ENCODE measurements at regions not wholly inside any gene's neighbourhood (a gene's known extent, or its start where the extent isn't known, plus 50 kb on each side); places are given as distances from the start of the nearest gene placed in this dataset.
A peak's percentile ranks its signal among the peaks of the same experiment; 100 is the strongest.

DNA sequence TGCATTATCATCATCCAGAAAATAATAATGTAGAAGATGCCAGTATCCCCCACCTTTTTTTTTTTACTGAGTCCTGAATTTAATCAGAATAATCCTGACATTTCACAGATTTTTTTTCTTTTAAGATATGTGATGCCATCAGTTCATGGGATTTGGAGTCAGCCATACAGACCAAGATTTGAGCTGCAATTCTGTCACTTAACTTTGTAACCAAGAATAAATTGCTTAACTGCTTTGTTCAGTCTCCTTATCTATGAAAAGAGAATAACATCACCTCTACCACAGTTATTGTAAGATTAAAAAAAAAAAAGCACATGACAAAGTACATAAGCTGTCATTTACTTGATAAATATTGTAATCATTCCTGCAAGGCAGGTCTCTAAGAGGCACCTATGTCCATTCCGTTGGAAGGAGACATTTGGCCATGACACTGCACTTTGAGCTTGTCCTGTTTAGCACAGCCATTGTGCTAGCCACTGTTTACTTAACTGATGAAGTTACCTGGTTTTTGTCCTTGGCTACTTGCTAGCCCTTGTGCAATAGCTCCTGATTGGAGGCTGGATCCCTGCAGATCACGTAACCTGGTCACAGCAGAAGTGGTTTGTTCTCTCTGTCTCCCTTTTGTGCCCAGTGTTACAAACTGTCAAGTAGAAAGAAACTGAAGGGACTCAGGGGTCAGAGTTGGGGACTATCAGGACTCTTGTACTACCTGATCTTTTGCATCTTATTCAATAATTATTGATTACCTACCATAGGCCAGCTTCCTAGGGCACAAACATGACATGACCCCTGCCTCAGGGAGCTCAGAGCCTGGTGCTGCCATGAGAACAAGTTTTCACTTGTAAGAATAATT lies 306.0 kb downstream of the WDR72 start:
- no peak for DNase-seq (ENCODE audit: low read depth)
- TF ChIP-seq, protein P1, sequence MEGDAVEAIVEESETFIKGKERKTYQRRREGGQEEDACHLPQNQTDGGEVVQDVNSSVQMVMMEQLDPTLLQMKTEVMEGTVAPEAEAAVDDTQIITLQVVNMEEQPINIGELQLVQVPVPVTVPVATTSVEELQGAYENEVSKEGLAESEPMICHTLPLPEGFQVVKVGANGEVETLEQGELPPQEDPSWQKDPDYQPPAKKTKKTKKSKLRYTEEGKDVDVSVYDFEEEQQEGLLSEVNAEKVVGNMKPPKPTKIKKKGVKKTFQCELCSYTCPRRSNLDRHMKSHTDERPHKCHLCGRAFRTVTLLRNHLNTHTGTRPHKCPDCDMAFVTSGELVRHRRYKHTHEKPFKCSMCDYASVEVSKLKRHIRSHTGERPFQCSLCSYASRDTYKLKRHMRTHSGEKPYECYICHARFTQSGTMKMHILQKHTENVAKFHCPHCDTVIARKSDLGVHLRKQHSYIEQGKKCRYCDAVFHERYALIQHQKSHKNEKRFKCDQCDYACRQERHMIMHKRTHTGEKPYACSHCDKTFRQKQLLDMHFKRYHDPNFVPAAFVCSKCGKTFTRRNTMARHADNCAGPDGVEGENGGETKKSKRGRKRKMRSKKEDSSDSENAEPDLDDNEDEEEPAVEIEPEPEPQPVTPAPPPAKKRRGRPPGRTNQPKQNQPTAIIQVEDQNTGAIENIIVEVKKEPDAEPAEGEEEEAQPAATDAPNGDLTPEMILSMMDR (conservative IDR thresholded peaks at IDR 0.05; ENCODE audit: low read depth, low read length), result no peak
- H3K4me3 ChIP-seq (ENCODE audit: low read depth, low read length), result no peak overlapping the region

DNA sequence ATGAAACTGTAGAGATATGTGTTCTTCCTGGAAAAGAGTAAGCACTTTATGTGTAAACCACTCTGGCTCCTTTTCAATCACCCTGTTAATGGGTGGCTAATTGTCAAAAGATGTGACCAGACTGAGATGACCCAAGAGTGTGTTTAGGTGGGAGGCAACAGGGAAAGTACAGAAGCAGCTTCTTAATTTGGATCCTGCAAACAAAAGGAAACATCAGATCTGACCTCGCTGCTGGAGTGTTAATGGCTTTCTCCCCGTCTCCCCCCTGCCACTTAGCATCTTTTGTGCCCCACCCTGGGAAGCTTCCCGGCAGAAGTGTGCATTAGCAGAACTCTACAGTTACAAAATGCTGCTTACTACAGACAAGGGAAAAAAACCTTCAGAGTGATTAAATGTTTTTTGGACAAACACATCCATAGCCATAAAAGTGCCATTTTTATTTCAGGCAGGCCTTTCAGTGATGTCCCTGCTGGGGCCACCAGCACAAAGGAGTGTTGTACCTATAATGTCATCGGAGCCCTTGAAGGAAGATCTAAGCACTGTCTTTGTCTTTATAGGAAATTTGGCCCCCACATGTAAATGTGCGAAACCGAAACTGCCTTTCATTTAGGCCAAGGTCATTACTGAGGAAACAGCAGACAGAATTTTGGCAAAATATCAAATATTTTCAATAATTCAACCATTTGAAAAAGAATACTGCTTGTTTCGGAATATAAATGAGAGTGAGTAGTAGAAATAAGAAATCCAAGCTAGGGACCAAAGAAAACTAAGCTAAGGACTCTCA lies 311.0 kb downstream of the WDR72 start:
- DNase-seq (ENCODE audit: low read depth), result peak; percentile 7
- TF ChIP-seq, protein P1 (conservative IDR thresholded peaks at IDR 0.05; ENCODE audit: low read depth, low read length), result no peak
- H3K4me3 ChIP-seq (ENCODE audit: low read depth, low read length), result no peak overlapping the region

DNA sequence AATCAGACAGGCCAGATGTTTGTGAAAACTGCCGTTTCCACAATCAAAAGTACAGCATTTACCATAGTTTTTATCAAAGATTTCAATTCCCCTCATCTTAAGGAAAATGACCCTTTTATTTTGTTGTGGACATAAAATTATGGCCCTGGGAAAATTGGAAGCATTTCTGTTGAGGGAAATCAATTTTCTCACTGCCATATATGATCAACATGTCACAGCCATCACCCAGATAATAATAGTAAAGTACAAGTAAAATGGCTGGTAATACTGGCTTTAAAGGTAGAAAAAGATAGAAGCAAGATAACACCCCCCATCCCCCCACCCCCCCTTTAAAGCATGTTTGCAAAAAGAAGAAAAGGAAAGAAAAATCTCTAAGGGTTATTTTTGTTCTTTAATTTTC lies 311.7 kb downstream of the WDR72 start:
- TF ChIP-seq, protein P1 (conservative IDR thresholded peaks at IDR 0.05; ENCODE audit: low read depth, low read length), result no peak
- no peak overlapping the region for H3K4me3 ChIP-seq (ENCODE audit: low read depth, low read length)
- DNase-seq (ENCODE audit: low read depth), result no peak

DNA sequence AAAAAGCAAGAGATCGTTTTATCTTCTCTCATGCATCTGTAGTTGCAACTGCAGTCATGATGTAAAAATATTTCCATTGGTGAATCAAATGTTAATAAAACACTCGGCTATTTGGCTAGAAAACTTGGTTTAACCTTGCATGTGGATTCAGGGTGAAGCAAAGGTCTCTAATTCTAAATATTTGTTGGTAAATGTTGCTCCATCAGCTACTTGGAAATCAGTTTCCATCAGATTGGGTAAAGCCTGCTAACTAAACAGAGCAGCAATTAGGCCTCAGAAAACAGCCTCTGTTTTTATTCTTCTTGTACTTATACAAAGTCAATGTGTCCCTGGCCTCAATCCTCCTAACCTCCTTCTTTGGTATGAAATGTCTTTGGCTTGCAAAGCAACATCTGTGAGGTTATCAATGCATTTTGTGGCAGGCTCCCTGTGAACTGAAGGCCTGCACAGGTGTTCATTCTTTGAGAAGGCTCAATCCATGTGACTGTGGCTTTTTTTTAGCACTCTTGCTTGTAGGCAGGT lies 312.3 kb downstream of the WDR72 start:
- TF ChIP-seq, protein P1 (conservative IDR thresholded peaks at IDR 0.05; ENCODE audit: low read depth, low read length), result no peak
- H3K4me3 ChIP-seq (ENCODE audit: low read depth, low read length), result no peak overlapping the region
- DNase-seq (ENCODE audit: low read depth), result no peak

DNA sequence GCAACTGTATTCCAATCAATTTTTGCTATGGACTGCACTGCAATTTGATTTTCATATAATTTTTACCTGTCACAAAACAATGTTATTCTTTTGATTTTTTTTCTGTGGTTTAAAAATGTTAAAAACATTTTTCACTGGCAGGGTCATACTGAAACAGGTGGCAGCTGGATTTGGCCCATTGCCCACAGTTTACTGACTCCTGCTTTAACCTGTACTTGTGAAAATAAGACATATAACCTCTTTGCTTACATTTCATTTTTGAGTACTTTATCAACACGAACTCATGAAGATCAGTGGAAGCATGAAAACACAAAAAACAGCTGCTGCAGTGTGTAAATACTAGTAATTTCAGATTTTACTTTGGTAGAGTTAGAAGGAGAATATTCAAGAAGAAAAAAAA lies 313.1 kb downstream of the WDR72 start:
- no peak for DNase-seq (ENCODE audit: low read depth)
- no peak overlapping the region for H3K4me3 ChIP-seq (ENCODE audit: low read depth, low read length)
- TF ChIP-seq, protein P1 (conservative IDR thresholded peaks at IDR 0.05; ENCODE audit: low read depth, low read length), result no peak

DNA sequence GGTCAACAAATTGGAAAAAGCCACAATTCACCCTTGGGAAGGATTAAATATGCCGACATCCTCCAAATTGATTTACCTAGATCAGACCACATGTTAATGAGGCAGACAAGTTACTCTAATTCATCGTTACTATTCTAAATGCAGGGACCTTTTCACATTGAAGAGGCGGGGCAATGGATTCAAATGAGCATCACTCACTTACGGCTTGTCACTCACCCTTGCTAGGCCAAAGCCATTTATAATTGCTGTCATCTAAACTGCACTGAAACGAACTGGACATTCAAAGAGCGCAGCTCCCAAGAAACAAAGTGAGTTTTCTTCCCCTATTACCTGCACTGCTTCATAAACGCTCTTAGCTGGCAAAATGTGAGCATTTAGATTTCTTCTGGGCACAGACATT lies 313.9 kb downstream of the WDR72 start:
- H3K4me3 ChIP-seq (ENCODE audit: low read depth, low read length), result no peak overlapping the region
- DNase-seq (ENCODE audit: low read depth), result no peak
- TF ChIP-seq, protein P1 (conservative IDR thresholded peaks at IDR 0.05; ENCODE audit: low read depth, low read length), result no peak

All from epithelial cell of proximal tubule (primary cell).